Anterior cingulate cortex (tissue), 58 donors: ENCODE measurements at regions not wholly inside any gene's neighbourhood (a gene's known extent, or its start where the extent isn't known, plus 50 kb on each side); places are given as distances from the start of the nearest gene placed in this dataset.

ENCODE experiments used
- DNase-seq, 58 donors: peaks; one replicate each; lab custom pipeline; 2025; lab: John Stamatoyannopoulos, UW

DNA sequence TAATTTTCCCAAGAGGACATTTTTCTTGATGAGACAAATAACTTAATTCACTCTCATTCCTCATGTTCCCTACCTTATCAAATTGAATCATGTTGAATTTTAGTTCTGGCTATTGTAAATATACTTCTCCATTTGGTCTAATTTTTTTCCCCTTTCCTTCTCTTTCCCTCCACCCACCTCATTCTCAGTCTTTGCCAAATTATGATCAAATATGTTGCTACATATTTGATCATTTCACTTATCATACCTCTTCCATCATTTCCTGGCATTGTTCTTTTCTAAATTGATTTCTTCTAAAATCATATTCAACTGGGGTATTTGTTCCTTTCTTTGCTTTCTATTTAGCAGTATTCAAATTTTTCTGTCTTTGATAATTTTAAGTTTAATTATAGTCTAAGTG lies 52.3 kb downstream of the HDGFL1 start:
- no peak for DNase-seq

DNA sequence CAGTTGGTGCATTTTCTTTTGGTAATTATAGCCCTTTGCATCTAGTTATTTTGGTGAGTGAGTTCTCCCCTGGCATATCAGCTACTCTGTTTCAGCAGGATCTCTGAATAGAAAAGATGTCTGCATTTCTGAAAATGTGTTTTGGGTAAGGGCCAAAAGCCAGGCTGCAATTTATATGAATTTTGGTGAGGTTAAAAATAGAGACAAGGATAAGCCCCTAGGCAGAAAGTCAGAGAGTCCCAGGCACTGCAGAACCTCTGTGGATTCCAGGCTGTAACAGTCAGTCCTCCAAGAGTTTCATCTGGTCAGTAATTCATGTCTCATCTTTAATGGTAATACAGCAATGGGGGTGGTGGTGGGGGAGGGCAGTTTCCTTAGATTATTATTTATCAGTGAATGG lies 53.0 kb downstream of the HDGFL1 start:
- no peak for DNase-seq

DNA sequence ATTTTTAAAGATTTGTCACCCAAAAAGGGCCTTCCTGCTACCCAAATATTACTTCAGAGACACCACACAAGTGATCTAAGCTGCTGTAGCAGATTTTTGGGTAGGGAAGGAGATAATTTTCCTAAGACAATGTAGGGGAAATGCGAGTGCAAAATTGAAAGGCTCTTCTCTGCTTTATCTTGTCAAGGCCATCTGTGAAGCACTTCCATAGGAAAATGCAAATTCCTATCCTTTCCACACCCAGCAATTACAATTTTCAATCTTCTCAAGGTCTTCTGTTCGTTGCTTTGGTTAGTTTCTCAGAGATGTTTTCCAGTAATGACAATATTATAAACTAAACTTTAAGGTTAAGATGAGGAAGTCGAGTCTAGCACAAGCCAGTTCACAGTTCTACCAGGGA lies 53.4 kb downstream of the HDGFL1 start:
- no peak for DNase-seq

DNA sequence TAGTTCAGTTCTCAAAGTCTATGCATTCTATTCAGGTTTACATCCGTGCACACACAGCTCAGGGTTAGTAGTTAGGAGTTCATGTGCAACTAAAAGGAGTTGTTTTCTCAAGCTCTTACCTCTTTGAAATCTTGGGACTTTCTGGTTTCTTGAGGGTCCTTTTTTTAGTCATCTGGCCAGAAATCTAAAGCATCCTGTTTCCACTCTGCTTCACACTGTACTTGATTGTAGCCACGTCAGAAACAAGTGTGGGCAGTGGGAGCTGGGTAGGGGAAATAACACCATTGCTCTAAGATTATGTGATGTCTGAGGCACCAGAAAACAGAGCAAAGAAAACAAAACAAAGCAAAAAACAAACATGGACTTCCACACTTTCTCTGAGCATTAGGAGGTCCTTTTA lies 58.3 kb downstream of the HDGFL1 start:
- DNase-seq: no peak

DNA sequence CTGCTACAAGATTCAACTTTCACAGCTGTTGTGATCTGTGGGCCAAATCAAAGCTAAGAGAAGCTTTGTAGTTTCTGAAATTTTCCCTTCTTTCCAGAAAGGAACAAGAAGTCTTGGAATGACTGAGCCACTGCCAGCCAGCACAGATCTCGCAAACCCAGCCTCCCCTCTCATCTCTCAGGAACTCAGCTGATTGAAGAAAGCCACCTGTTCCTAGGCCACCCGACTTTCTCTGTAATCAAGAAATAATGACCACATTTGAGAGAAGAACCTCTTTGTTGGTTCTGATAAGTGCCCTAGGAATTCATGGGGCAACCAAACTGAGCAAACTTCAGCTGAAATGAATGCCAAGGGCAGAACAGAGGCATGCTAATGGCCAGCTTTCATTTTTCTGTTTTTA lies 61.7 kb downstream of the HDGFL1 start:
- DNase-seq: peak in 2 of 58 donors; percentile 0 to 2

DNA sequence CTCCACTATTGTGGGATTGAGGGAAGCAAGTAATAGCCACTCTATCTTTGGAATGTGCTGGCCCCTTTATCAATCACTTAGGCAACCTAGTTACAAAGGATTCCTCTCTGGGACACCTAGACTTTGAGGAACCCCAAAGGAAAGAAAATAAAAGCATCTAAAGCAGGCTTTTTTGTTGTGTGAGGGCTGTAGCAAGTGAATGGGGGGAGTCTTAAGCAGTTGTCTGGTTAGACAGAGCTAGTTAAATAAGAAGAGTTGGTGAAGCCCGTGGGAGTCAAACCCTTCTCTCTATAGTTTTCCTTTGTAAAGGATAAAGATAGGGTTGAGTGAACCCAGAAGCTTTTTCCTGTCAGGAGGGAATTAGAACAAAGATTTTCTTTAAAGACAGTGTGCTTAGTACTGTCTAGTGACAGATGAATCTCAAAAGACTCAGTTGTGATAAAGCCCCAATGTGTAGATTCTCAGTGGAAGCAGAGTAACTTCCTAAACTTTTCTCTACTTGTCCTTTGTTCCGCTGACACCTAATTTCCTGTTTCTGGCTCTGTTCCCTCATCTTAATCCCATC lies 63.3 kb downstream of the HDGFL1 start:
- no peak for DNase-seq

DNA sequence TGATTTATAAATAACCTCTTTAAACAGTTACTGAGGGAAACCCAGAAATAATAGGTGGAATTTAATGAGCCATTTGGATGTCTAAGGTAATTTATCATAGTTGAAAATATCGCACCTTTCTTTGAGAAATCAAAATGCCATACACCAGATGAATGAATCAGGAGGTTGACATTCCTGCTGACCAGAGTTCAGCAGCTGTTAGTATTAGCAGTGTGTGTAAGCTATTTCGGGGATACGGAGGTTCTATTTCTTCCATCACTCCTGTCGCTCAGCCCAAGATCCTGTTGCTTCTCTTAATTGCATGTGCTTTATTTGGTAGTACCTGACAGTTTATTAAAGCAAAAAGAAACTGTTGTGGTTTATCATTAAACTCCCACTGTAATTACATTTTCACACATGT lies 67.1 kb downstream of the HDGFL1 start:
- no peak for DNase-seq

DNA sequence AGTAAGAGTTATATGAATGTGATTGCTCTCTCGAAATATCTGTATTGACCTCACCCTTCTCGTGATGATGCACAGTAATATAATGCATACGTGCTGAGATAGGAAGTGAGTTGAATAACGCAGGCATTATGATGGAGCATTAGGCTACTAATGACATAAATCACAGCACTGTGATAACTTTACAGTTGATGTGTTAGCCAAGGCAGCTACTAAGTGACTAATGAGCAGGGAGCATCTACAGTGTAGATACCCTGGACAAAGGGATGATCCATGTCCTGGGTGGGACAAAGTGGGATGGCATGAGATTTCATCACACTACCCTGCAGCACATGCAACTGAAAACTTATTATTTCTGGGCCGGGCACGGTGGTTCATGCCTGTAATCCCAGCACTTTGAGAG lies 68.4 kb downstream of the HDGFL1 start:
- DNase-seq: no peak

DNA sequence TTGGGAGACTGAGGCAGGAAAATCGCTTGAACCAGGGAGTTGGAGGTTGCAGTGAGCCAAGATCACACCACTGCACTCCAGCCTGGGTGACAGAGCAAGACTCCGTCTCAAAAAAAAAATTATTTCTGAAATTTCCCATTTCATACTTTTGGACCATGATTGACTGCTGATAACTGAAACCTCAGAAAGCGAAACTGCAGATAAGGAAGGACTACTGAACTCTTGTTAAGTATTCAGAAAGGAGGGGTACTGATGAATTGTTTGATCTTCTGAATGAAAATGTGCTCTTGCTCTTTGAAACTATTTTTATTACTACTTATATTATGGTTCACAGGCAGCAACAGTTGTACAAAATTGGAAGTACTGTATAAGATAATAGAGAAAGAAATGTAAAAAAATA lies 69.0 kb downstream of the HDGFL1 start:
- no peak for DNase-seq

DNA sequence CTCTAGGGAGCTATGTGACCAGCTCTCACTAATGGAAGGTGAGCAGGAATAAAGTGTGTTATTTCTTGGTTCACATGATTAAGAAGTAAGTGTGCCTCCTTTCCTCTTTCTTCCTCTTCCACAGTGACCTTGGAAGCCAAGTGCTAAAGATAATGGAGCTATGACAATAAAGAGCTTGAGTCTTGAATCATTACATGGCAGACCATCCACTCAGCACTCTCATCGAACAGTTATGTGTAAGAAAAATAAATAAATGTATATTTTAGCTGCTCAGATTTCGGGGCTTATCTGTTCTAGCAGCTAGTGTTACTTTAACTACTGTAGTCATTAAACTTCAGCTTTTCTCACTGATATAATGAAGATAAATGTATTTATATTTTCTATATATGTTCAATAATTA lies 72.9 kb downstream of the HDGFL1 start:
- no peak for DNase-seq

DNA sequence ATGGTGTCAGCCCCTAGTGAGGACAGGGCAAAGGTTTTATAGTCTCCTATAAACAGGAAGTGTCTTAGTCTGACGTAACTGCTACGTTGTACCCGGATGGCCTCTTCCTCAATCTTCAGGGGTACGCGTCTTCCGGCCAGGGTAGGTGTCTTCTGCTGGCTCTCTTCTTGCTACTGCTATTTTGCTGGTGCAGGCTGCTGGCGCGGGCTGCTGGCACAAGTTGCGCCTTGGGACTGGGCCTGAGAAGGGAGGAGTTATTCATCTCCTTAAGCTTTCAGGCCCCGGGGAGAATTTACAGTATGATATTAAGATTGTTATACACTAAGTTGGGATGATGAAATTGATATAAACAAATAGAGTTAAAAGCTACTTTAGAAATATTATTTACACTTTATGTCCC lies 74.4 kb downstream of the HDGFL1 start:
- no peak for DNase-seq

DNA sequence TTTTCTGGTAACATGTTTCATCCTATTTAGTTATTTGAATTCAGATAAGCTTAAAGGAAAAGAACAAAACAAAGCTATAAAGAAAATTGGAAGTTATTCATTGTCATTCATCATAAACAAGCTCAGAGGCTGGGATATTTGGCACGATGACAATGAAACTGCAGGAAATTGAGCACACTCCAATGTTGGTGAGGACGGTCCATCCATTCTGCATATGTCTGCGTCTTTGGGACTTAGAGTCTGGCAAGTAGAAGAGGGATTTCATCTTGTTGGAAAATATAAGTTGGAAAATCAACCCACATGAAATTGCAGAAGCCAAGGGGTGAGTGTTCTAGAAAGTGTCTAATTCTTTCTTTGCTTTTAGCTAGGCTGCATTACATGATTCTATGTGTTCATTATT lies 78.4 kb downstream of the HDGFL1 start:
- DNase-seq: no peak

DNA sequence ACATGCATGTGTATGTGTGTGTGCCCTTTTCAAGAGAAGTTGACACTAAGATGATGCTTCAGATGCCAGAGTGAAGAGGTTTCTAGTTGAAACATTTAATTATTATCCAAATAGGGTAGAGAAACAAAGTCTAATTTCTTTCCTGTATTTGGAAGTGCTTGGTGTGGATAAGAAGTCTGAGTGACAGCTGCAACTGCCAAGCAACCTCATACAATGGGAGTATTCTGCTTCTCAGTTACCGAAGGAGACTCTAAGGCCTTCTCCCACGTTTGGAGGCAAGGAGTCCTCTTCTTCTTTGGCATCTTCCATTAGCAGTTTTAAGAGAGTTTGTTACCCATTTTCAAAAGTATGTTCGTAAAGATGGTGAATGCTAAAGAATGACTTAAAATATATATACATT lies 82.4 kb downstream of the HDGFL1 start:
- no peak for DNase-seq

DNA sequence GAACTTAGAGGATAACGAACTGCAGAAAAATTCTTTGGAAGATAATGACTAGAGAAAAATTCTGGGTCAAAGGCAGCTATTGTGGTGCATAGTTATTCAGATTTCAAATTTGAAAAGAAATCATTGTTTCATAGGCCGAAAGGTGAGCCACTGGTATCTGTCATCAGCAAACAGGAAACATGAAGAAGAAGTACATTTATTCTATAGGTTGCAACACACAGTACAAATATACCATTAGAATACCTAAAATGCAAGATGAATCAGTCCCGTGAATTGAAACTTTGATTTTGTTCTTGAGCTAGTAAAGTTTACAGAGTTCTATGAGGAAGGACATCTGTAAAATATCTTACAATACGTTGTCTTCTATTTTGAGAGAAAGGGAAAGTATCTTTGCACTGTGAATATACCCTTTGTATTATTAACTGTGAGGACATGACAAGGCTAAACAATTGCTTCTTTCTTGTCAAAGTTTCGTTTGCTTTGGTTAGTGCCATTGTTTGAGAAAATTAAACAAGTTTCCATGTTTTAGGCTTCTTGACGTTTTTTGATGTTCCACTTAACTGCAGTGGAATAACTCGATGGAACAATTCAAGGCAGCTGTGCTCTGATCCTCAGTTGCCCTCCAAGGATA lies 84.7 kb downstream of the HDGFL1 start:
- DNase-seq: peak in 1 of 58 donors; percentile 2

DNA sequence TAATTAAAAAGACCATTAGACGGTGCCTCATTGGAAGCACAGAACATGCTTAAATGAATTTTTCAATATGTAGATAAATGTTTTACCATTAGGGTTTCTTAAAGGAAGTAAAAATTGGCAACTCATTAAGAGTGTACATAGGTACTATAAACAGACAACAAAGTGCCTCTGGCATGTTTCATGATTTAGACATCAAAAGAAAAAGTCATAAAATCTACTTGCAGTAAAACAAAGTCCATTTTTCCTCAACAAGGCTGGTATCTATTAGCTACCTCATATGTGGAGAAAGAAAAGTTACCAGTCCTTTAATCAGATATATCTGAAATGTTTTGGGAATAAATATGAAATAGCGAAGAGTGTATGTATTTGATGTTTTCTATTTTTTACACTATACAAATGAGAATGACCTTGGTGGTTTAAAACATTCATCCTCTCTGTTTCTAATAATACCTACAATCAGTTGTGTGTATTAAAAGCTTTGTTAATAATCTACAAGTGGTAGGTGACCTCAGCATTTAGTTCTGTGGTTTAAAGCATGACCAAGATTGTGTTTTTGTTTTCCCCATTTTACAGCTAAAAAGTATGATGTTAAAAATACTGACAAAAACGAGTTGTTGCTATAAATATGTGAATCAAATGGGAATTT lies 87.5 kb downstream of the HDGFL1 start:
- no peak for DNase-seq

DNA sequence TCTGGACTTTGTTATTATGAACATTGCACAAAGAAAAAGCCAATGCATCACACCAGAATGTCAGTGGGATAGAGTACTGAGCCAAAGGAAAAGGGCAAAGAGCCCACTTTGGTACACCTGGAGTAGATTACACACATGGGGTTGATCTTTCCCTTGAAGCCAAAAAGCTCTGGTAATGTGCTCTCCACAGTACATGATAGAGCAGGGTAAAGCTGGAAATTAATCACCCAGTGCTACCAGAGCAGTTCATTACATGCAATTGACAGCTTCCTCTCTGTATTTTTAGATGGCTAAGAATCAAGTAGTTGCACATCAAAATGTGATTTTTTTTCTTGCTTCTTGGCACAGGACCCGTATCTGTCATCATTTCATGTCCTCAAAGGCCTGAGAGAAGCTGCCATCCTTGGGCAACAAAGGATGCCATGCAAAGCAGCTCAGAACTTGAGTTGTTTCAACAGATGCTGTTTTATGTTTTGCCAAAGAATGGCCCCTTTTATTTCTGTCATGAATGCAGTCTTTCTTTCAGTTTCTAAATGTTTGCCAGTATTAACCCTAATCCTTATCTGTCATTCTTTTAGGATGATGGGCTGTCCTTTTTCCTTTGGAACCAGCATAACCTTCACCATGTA lies 88.1 kb downstream of the HDGFL1 start:
- DNase-seq: peak in 40 of 58 donors; percentile 4 to 84 (median 32)

DNA sequence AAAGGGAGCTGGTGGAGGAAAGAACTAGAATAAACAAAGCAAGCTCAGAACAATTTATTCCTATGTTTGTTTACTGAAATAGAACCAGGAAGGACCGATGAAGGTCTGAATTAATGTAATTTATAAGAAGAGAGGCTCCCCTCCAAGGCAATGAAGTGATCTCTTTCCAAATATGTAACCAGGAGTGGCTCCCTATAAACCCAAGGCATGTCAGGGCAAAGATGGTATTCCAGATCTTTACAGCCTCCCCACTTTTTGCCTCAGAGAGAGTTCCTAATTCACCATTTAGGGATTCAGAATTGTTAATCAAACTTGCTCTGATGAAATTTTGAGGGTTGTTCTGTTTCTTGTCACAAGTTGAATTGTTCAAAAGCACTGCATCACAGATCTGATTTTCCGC lies 88.8 kb downstream of the HDGFL1 start:
- DNase-seq: no peak

DNA sequence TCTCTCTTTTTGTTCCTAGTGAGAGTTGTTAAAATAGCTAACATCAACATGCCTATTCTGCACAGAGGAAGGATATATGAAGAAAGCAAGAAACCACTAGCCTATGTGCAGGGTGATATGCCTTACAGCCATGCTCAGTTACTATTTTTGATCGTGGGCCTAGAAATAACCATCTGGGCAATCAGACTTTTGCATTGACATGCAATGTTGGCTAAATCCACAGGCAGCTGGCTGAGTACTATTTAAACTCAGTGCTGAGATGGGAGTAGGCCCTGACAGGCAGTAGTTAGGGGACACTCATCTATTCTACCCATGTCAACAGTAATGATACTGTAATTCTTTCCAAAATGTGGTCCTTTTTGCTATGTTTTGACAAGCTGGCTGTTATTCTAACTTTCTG lies 89.6 kb downstream of the HDGFL1 start:
- DNase-seq: peak in 1 of 58 donors; percentile 1

DNA sequence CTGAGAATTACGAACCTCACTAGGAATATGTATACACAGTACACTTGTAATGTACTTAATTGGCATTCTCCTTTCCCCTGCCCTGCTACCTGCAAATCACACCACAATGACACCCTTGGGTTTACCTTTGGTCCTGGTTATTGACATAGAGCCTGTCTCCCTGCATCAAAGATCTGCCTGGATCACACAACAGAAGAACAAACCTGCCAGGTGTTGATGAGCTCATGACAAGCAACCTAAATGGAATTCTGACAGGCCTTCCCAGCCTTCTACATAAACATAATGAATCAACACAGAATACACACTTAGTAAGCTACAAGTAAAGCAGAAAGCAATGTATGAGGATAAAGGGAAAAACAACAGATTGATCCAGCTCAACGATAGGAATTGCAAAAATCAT lies 95.6 kb downstream of the HDGFL1 start:
- no peak for DNase-seq

DNA sequence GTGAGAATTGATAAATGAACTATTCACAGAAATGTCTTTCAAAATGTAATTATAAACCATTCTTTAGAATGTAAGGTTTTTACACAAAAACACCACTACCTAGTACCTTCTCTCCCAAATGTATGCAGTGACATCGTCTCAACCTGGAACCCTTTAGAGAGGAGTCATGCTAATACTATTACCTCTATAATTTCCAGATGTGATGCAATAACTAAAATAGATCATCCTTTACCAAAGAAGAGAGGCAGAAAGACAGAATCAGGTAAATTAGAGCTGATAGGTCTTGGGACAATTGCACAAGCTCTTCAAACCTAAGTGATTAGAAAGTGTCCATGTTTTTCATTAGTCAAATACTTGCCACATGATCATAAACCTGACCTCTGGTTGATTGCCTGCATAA lies 96.7 kb downstream of the HDGFL1 start:
- DNase-seq: no peak

DNA sequence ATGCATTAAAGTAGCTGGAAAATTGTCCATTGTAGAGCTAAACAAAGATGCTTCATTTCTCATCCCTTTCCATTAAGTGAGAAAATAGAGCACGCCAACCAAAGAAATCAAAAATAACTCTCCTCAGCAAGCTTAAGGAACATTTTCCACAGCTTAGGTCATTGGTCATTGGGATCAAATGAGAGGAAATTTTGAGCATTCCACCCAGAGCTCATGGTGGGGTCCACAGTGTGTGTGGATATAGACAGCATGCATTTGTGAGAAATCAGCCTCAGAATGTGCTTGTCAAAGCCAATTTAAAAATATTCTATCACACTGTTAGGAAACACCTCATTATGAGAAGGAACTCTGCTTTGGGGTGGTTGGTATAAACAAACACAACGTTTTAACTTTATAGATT lies 97.2 kb downstream of the HDGFL1 start:
- DNase-seq: no peak

DNA sequence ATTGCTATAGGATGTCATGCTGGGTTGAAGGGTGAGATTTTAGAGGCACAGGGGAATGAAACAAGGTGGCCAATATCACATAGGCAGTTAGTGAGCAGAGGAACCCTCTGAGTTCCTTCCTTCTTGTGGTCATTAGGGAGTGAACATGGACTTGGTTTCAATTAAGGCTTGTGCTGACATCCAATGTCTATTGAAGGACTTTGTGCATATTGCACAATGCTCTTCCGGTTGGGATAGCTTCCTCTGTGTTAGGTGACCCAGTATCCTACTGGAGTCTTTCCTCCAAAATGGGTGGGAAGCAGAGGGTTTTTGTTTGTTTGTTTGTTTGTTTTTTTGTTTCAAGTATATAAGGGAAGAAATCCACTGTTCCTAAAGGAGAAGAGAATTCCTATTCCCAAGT lies 98.5 kb downstream of the HDGFL1 start:
- no peak for DNase-seq
